ENCODE measurements at regions not wholly inside any gene's neighbourhood (a gene's known extent, or its start where the extent isn't known, plus 50 kb on each side); places are given as distances from the start of the nearest gene placed in this dataset.

GRCh38 chr5:30981576-30981975, 211.9 kb upstream of the CDH6 start:
- Histone ChIP-seq H3K4me1 (ENCODE audit: control insufficient read depth in 3 of 3, insufficient read depth in 2 of 3, low read depth in 1 of 3, low read length in 2 of 3) (no peaks in the 10 kb centered on the region), H3K27ac (ENCODE audit: low read depth in 1 of 3, low read length in 2 of 3) (no peak overlapping the region), H3K9me3 (ENCODE audit: control insufficient read depth in 2 of 2, insufficient read depth in 1 of 2, low read depth in 1 of 2, low read length in 1 of 2) (no peaks in the 10 kb centered on the region), H3K27me3 (ENCODE audit: control insufficient read depth in 3 of 3, insufficient read depth in 3 of 3, low read length in 3 of 3) (no peaks in the 10 kb centered on the region), H3K36me3 (ENCODE audit: control insufficient read depth in 3 of 3, insufficient read depth in 2 of 3, low read depth in 1 of 3, low read length in 3 of 3) (no peaks in the 10 kb centered on the region), H3K4me3 (ENCODE audit: low read depth in 1 of 3, low read length in 3 of 3) (no peak overlapping the region)
- FAIRE-seq: no peak
- DNase-seq: no peak

DNA sequence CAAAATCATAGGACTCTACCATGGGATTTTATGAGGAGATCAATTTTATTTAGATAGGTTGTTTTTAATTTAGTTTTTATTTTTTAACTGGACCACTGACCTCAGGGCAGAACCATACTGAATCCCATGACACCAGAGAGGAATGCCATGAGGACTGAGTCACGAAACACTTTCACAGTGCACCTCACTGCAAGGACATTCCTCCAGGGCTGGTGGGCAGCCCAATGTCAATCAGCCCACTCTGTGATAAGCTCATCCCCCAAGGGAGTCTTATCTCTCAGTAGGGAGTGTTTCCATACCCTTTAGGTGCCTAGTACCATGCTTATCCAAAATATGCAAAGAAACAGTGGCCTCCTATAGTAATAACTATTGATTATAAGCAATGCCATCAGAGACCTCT, 224.5 kb upstream of the CDH6 start:
- H3K9me3 ChIP-seq (ENCODE audit: control insufficient read depth in 2 of 2, insufficient read depth in 1 of 2, low read depth in 1 of 2, low read length in 1 of 2): no peaks in the 10 kb centered on the region
- no peak for FAIRE-seq
- WGBS, 3 donors: 64 to 93% (median 75%) methylated on average over 1 of the region's 1 CpG

GRCh38 chr5:30960036-30960435, 233.4 kb upstream of the CDH6 start:
- WGBS, 3 donors: 78 to 95% (median 91%) methylated on average over 1 of the region's 1 CpG
- H3K4me3 ChIP-seq (ENCODE audit: low read depth in 1 of 3, low read length in 3 of 3): no peak overlapping the region
- DNase-seq (no peak), FAIRE-seq (no peak)
- H3K9me3 ChIP-seq (ENCODE audit: control insufficient read depth in 2 of 2, insufficient read depth in 1 of 2, low read depth in 1 of 2, low read length in 1 of 2): no peaks in the 10 kb centered on the region
- no peak overlapping the region for H3K27ac ChIP-seq (ENCODE audit: low read depth in 1 of 3, low read length in 2 of 3)
- H3K27me3 ChIP-seq (ENCODE audit: control insufficient read depth in 3 of 3, insufficient read depth in 3 of 3, low read length in 3 of 3): no peaks in the 10 kb centered on the region
- no peaks in the 10 kb centered on the region for H3K36me3 ChIP-seq (ENCODE audit: control insufficient read depth in 3 of 3, insufficient read depth in 2 of 3, low read depth in 1 of 3, low read length in 3 of 3)
- H3K4me1 ChIP-seq (ENCODE audit: control insufficient read depth in 3 of 3, insufficient read depth in 2 of 3, low read depth in 1 of 3, low read length in 2 of 3): no peaks in the 10 kb centered on the region

More for the DNA sequence above, 224.5 kb upstream of the CDH6 start:
- Histone ChIP-seq H3K4me1 (ENCODE audit: control insufficient read depth in 3 of 3, insufficient read depth in 2 of 3, low read depth in 1 of 3, low read length in 2 of 3) (no peaks in the 10 kb centered on the region), H3K36me3 (ENCODE audit: control insufficient read depth in 3 of 3, insufficient read depth in 2 of 3, low read depth in 1 of 3, low read length in 3 of 3) (no peaks in the 10 kb centered on the region), H3K27ac (ENCODE audit: low read depth in 1 of 3, low read length in 2 of 3) (no peak overlapping the region), H3K27me3 (ENCODE audit: control insufficient read depth in 3 of 3, insufficient read depth in 3 of 3, low read length in 3 of 3) (no peaks in the 10 kb centered on the region), H3K4me3 (ENCODE audit: low read depth in 1 of 3, low read length in 3 of 3) (no peak overlapping the region)
- no peak for DNase-seq

DNA sequence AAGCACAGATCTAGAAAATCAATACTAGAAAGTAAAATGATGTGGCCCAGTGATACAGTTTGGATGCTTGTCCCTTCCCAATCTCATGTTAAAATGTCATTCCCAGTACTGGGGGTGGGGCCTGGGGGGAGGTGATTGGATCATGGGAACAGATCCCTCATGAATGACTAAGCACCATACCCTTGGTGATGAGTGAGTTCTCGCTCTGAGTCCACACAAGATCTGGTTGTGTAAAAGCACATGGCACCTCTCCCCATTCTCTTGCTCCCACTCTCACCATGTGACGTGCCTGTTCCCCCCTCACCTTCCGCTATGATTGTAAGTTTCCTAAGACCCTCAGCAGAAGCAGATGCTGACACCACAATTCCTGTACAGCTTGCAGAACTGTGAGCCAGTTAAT, 234.2 kb upstream of the CDH6 start:
- H3K4me3 ChIP-seq (ENCODE audit: low read depth in 1 of 3, low read length in 3 of 3): no peak overlapping the region
- no peaks in the 10 kb centered on the region for H3K9me3 ChIP-seq (ENCODE audit: control insufficient read depth in 2 of 2, insufficient read depth in 1 of 2, low read depth in 1 of 2, low read length in 1 of 2)
- WGBS, 3 donors: 82 to 94% (median 86%) methylated on average over 3 of the region's 3 CpGs
- no peaks in the 10 kb centered on the region for H3K36me3 ChIP-seq (ENCODE audit: control insufficient read depth in 3 of 3, insufficient read depth in 2 of 3, low read depth in 1 of 3, low read length in 3 of 3)
- no peaks in the 10 kb centered on the region for H3K4me1 ChIP-seq (ENCODE audit: control insufficient read depth in 3 of 3, insufficient read depth in 2 of 3, low read depth in 1 of 3, low read length in 2 of 3)
- no peaks in the 10 kb centered on the region for H3K27me3 ChIP-seq (ENCODE audit: control insufficient read depth in 3 of 3, insufficient read depth in 3 of 3, low read length in 3 of 3)
- FAIRE-seq: no peak
- H3K27ac ChIP-seq (ENCODE audit: low read depth in 1 of 3, low read length in 2 of 3): no peak overlapping the region
- no peak for DNase-seq

- 65 to 72% (median 68%) methylated on average over 2 of the region's 2 CpGs for WGBS, 3 donors
- DNase-seq: no peak
- no peak for FAIRE-seq
- Histone ChIP-seq H3K4me1 (ENCODE audit: control insufficient read depth in 3 of 3, insufficient read depth in 2 of 3, low read depth in 1 of 3, low read length in 2 of 3) (no peaks in the 10 kb centered on the region), H3K36me3 (ENCODE audit: control insufficient read depth in 3 of 3, insufficient read depth in 2 of 3, low read depth in 1 of 3, low read length in 3 of 3) (no peaks in the 10 kb centered on the region), H3K27me3 (ENCODE audit: control insufficient read depth in 3 of 3, insufficient read depth in 3 of 3, low read length in 3 of 3) (no peaks in the 10 kb centered on the region), H3K27ac (ENCODE audit: low read depth in 1 of 3, low read length in 2 of 3) (no peak overlapping the region), H3K4me3 (ENCODE audit: low read depth in 1 of 3, low read length in 3 of 3) (no peak overlapping the region), H3K9me3 (ENCODE audit: control insufficient read depth in 2 of 2, insufficient read depth in 1 of 2, low read depth in 1 of 2, low read length in 1 of 2) (no peaks in the 10 kb centered on the region)
Observed at GRCh38 chr5:30957591-30957990, 235.9 kb upstream of the CDH6 start.

- Histone ChIP-seq H3K27ac (ENCODE audit: low read depth in 1 of 3, low read length in 2 of 3) (no peak overlapping the region), H3K4me3 (ENCODE audit: low read depth in 1 of 3, low read length in 3 of 3) (no peak overlapping the region), H3K27me3 (ENCODE audit: control insufficient read depth in 3 of 3, insufficient read depth in 3 of 3, low read length in 3 of 3) (no peaks in the 10 kb centered on the region), H3K4me1 (ENCODE audit: control insufficient read depth in 3 of 3, insufficient read depth in 2 of 3, low read depth in 1 of 3, low read length in 2 of 3) (no peaks in the 10 kb centered on the region), H3K36me3 (ENCODE audit: control insufficient read depth in 3 of 3, insufficient read depth in 2 of 3, low read depth in 1 of 3, low read length in 3 of 3) (no peaks in the 10 kb centered on the region), H3K9me3 (ENCODE audit: control insufficient read depth in 2 of 2, insufficient read depth in 1 of 2, low read depth in 1 of 2, low read length in 1 of 2) (no peaks in the 10 kb centered on the region)
- no peak for FAIRE-seq
- DNase-seq: no peak
Observed at GRCh38 chr5:30956251-30956650, 237.2 kb upstream of the CDH6 start.

DNA sequence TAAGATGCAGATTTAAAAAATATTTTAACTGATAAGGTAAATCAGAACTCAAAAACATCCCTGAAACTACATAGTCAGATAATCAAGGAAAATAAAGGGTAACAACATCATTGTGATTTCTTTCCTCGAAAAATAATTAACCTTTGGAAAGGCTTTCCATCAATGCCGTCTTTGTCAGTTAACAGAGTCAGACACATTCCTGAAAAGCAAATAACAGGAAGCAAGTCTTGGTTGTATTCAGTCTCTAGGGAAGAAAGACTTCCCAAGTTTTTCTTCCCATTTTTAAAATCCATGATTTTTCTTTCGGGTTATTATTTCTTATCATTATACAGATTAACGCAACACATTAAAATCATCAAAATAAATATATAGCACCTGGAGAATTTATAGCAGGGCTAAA, 256.4 kb upstream of the CDH6 start:
- H3K4me3 ChIP-seq (ENCODE audit: low read depth in 1 of 3, low read length in 3 of 3): no peak overlapping the region
- FAIRE-seq: no peak
- no peaks in the 10 kb centered on the region for H3K9me3 ChIP-seq (ENCODE audit: control insufficient read depth in 2 of 2, insufficient read depth in 1 of 2, low read depth in 1 of 2, low read length in 1 of 2)
- no peaks in the 10 kb centered on the region for H3K27me3 ChIP-seq (ENCODE audit: control insufficient read depth in 3 of 3, insufficient read depth in 3 of 3, low read length in 3 of 3)
- WGBS, 3 donors: 5 to 22% (median 12%) methylated on average over 4 of the region's 4 CpGs
- no peaks in the 10 kb centered on the region for H3K36me3 ChIP-seq (ENCODE audit: control insufficient read depth in 3 of 3, insufficient read depth in 2 of 3, low read depth in 1 of 3, low read length in 3 of 3)
- DNase-seq: peak in 1 of 2 donors; percentile 9
- H3K27ac ChIP-seq (ENCODE audit: low read depth in 1 of 3, low read length in 2 of 3): no peak overlapping the region
- H3K4me1 ChIP-seq (ENCODE audit: control insufficient read depth in 3 of 3, insufficient read depth in 2 of 3, low read depth in 1 of 3, low read length in 2 of 3): no peaks in the 10 kb centered on the region

GRCh38 chr5:30933599-30933998, 259.9 kb upstream of the CDH6 start:
- Histone ChIP-seq H3K27ac (ENCODE audit: low read depth in 1 of 3, low read length in 2 of 3) (no peak overlapping the region), H3K27me3 (ENCODE audit: control insufficient read depth in 3 of 3, insufficient read depth in 3 of 3, low read length in 3 of 3) (no peaks in the 10 kb centered on the region), H3K36me3 (ENCODE audit: control insufficient read depth in 3 of 3, insufficient read depth in 2 of 3, low read depth in 1 of 3, low read length in 3 of 3) (no peaks in the 10 kb centered on the region), H3K4me1 (ENCODE audit: control insufficient read depth in 3 of 3, insufficient read depth in 2 of 3, low read depth in 1 of 3, low read length in 2 of 3) (no peaks in the 10 kb centered on the region), H3K4me3 (ENCODE audit: low read depth in 1 of 3, low read length in 3 of 3) (no peak overlapping the region), H3K9me3 (ENCODE audit: control insufficient read depth in 2 of 2, insufficient read depth in 1 of 2, low read depth in 1 of 2, low read length in 1 of 2) (no peaks in the 10 kb centered on the region)
- 16 to 59% (median 32%) methylated on average over 4 of the region's 4 CpGs for WGBS, 3 donors
- FAIRE-seq: no peak
- DNase-seq: peak; percentile 4 to 40

- Histone ChIP-seq H3K9me3 (ENCODE audit: control insufficient read depth in 2 of 2, insufficient read depth in 1 of 2, low read depth in 1 of 2, low read length in 1 of 2) (no peaks in the 10 kb centered on the region), H3K27me3 (ENCODE audit: control insufficient read depth in 3 of 3, insufficient read depth in 3 of 3, low read length in 3 of 3) (no peaks in the 10 kb centered on the region), H3K4me3 (ENCODE audit: low read depth in 1 of 3, low read length in 3 of 3) (no peak overlapping the region), H3K27ac (ENCODE audit: low read depth in 1 of 3, low read length in 2 of 3) (no peak overlapping the region), H3K4me1 (ENCODE audit: control insufficient read depth in 3 of 3, insufficient read depth in 2 of 3, low read depth in 1 of 3, low read length in 2 of 3) (no peaks in the 10 kb centered on the region), H3K36me3 (ENCODE audit: control insufficient read depth in 3 of 3, insufficient read depth in 2 of 3, low read depth in 1 of 3, low read length in 3 of 3) (no peaks in the 10 kb centered on the region)
- 72 to 77% (median 72%) methylated on average over 4 of the region's 4 CpGs for WGBS, 3 donors
- no peak for DNase-seq
- no peak for FAIRE-seq
Observed at GRCh38 chr5:30932273-30933017, 261.0 kb upstream of the CDH6 start.

Data from small intestine (tissue), 7 donors.